Right ventricle myocardium superior (tissue), 1 donor: ENCODE measurements at regions not wholly inside any gene's neighbourhood (a gene's known extent, or its start where the extent isn't known, plus 50 kb on each side); places are given as distances from the start of the nearest gene placed in this dataset.
"Not testable (repeated sequence)": the region's sequence is repeated elsewhere in the genome, so short reads cannot be mapped to it uniquely, and the experiment has no call there.

Experiments used
- ATAC-seq: fragments of 200-7000 bp; cut with Tn5 transposase; one replicate; pipeline ENCODE4 v1.9.1; 2020; ENCODE audit warnings: mild to moderate bottlenecking; ENCODE audit not compliant: poor library complexity
- DNase-seq: peaks from one replicate; pipeline ENCODE4 v3.0.0-alpha.2; 2020
- intact Hi-C: fragments of 100-400 bp; cut with DNase I; formaldehyde crosslinking; loops from one replicate; pipeline ENCODE4 v1.11.2; 2022
- donor health status: DM: no; HTN: yes; CAD: no; lungs with severe emphysema.

DNA sequence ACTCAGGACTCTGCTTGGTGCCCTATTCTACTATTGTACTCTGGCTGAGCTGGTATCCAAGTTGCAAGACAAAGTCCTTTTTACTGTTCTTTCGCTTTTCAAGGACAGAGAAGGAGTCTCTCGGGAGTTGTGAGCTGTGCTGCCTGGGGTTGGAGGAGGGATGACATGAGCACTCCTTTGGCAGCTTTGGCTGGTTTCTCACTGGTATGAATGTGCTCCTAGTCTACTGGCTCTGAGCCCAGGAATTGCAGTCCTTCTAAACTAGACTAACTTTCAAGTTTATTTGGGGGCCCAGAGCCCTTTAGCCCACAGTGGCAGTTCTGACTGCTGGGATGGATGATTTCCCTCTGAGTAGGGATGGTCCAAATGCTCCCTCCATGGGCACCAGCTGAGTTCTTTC lies 997.1 kb downstream of the RAB28 start:
- intact Hi-C loops, result no loop called here
- peak; percentile 64 for ATAC-seq

DNA sequence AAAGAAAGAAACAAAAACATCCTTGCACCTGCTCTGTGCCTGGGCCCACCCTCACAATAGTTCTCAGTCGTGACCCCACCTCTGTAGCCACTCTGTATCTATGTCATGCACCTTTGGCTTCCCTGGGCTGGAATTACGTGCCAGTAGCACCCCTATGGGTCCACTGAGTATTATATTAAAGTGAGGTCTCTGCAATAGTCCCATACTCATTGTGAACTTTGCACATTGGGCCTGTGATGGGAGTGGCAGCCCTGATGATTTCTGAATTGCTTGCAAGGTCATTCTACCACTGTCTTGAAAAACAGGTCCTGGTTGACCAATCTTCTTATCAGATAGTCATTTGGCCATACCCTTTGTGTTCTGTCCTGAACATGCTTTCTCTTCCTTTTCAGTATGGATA lies 1012.1 kb downstream of the RAB28 start:
- DNase-seq (no peak), ATAC-seq (no peak)
- intact Hi-C loops, result no loop called here

More for the DNA sequence above, 997.1 kb downstream of the RAB28 start:
- DNase-seq, result no peak

DNA sequence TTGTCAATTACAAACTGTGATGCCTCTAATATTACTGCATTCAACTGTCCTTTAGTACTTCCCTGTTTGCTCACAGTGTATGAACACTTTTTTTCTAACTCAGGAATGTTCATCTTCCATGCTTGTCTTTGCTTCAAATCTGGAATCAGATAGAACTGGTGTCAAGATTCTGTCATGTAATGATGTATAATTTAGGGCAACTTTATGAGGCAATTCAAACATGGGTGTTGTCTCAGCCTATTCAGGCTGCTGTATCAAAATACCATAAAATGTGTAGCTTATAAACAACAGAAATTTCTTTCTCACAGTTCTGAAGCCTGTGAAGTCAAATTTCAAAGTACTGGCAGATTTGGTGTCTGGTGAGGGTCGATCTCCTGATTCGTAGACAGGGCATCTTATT lies 1012.9 kb downstream of the RAB28 start:
- ATAC-seq, result no peak
- intact Hi-C loops, result no loop called here
- no peak for DNase-seq

DNA sequence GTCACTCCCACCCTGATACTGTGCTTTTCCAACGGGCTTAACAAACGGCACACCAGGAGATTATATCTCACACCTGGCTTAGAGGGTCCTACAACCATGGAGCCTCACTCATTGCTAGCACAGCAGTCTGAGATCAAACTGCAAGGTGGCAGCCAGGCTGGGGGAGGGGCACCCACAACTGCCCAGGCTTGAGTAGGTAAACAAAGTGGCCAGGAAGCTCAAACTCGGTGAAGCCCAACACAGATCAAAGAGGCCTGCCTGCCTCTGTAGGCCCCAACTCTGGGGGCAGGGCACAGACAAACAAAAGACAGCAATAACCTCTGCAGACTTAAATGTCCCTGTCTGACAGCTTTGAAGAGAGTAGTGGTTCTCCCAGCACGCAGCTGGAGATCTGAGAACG lies 1022.6 kb downstream of the RAB28 start:
- intact Hi-C loops, DNase-seq, ATAC-seq: not testable (repeated sequence)

DNA sequence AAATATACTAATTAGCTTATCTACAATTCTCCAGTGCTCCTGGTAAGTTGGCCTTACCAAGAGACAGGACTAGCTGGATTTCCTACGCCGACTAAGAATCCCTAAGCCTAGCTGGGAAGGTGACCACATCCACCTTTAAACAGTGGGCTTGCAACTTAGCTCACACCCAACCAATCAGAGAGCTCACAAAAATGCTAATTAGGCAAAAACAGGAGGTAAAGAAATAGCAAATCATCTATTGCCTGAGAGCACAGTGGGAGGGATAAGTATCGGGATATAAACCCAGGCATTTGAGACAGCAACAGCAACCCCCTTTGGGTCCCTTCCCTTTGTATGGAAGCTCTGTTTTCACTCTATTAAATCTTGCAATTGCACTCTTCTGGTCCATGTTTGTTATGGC lies 1025.0 kb downstream of the RAB28 start:
- intact Hi-C loops, result no loop called here
- ATAC-seq (no peak), DNase-seq (no peak)

- DNase-seq (no peak), ATAC-seq (no peak)
- intact Hi-C loops, result no loop called here
Measured at GRCh38 chr4:12458621-12459020, 1025.5 kb downstream of the RAB28 start.

- DNase-seq (no peak), ATAC-seq (no peak)
- intact Hi-C loops, result no loop called here
Measured at GRCh38 chr4:12452291-12452690, 1023.6 kb upstream of the HS3ST1 start.

GRCh38 chr4:12447451-12447850 lies 1018.8 kb upstream of the HS3ST1 start:
- intact Hi-C loops, result no loop called here
- ATAC-seq (no peak), DNase-seq (no peak)

DNA sequence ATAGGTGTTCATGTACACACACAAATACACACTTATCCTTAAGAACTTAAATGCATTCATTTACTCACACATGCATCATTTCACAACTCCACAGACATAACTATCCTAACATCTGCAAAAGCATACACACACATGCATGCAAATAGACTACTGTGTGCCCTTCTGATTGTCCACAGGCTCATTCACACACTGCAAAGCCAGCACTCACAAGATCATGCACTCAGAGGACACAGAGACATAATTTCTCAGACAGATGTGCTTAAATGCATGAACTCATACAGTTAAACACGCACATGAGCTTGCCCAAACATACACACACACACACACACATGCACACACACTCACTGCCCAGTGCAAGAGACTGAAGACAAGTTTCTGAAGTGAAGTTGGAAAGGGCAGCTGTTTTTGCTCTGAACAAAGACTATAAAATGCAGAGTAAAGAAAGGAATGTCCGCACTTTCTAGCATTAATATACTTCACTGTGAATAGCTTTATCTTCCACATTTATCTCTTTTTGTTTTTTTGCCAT lies 1018.0 kb upstream of the HS3ST1 start:
- no peak for DNase-seq
- ATAC-seq, result peak; percentile 40
- intact Hi-C loops, result no loop called here

DNA sequence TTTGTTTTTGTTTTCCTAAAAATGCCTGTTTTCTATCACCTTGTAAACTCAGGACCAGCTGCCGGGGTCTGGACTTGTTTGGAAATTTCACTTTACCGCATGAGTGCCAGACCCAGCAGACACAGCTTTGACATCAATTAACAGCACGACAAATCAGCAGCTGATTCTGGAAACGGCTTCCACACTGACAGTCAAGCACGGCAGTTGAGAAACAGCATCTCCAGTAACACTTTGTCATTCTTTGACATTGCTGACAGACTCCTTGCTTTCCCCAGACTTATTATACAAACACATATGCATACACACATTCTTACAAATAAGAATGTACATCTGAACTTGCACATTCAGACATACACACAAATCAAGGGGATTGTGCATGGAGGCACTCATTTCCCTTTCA lies 1017.6 kb upstream of the HS3ST1 start:
- no peak for DNase-seq
- intact Hi-C loops, result no loop called here
- ATAC-seq, result peak; percentile 88

DNA sequence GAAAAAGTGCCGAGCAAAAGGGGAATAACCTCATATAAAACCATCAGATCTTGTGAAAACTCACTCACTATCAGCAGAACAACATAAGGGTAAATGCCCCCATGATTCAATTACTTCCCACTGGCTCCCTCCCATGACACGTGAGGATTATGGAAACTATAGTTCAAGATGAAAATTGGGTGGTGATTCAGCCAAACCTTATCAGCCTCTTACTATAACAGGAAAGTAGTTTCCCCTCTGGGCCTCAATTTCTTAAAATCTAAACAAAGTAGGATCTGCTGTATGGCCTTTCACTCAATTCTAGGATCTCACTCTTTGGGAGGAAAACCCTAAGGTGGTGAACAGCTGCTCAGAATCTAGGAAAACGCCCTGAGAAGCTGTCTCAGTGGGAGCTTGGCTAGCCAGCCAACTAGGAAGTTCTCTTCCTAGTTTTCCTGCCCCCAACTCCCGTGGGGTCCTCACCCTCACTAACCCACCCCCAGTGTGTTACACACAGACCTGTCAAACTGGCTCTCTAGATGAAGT lies 1017.1 kb upstream of the HS3ST1 start:
- ATAC-seq, result peak; percentile 24
- intact Hi-C loops, result no loop called here
- DNase-seq, result no peak

DNA sequence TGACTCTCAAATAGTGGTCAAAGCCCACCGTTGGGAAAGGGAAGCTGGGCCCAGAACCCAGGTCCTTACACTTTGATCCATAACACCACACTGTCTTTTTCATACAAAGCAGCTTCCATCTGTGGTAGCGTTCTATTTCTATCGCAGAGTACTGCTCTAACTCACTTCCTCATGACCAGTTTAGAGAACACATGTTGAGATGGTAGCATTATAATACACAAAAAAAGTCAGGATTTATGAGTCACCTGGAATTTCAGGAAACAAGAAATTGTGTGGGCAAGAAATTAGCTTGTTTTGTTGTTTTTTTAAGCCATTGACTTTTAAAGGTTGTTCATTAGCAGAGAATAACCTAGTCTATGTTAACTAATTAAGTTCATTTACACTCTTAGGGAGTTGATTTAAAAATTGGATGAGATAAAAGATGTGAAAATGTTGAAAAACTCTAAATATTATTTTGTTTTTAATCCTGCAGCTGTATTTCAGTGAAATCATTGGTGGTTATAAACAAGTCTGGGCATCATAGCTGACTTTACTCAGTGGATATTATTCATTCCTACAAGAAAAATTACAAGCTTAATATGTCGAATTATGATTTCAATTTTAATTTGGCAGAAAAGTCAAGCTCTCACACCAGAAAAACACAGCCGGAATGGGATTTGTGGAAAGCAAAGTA lies 1011.1 kb upstream of the HS3ST1 start:
- no peak for ATAC-seq
- intact Hi-C loops, result no loop called here

GRCh38 chr4:12431259-12431658 lies 1002.6 kb upstream of the HS3ST1 start:
- ATAC-seq, intact Hi-C loops, DNase-seq: not testable (repeated sequence)

More for the DNA sequence above, 1011.1 kb upstream of the HS3ST1 start:
- DNase-seq, result no peak

GRCh38 chr4:12421364-12421763 lies 992.7 kb upstream of the HS3ST1 start:
- ATAC-seq, result no peak
- intact Hi-C loops, result no loop called here
- DNase-seq, result no peak

- DNase-seq (no peak), ATAC-seq (no peak)
- intact Hi-C loops, result no loop called here
Measured at GRCh38 chr4:12416755-12417154, 988.1 kb upstream of the HS3ST1 start.

- peak; percentile 66 for ATAC-seq
- intact Hi-C loops, result no loop called here
Measured at GRCh38 chr4:12414181-12414812, 985.6 kb upstream of the HS3ST1 start.

GRCh38 chr4:12411072-12411471 lies 982.4 kb upstream of the HS3ST1 start:
- intact Hi-C loops, result no loop called here
- no peak for DNase-seq
- ATAC-seq, result no peak

More at GRCh38 chr4:12414181-12414812, 985.6 kb upstream of the HS3ST1 start:
- DNase-seq, result no peak

GRCh38 chr4:12409507-12410190 lies 981.0 kb upstream of the HS3ST1 start:
- ATAC-seq (no peak), DNase-seq (no peak)
- intact Hi-C loops, result no loop called here

DNA sequence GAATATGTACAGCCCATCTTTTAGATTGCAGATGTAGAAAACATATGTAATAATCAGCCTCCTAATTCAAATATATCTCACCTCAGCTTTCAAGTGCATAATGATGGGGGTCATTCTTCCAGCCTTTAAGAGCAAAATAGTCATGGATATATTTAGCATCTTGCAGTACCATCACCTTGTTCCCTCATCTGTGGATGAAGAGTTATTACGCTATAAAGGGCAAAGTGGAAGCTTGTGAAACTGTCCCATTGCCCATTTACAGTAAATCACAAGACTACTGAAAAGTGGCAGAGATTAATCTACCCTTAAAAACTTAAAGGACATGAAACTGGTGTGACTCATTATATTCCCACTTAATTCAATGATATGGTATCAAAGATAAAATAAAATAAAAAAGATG lies 979.7 kb upstream of the HS3ST1 start:
- ATAC-seq (no peak), DNase-seq (no peak)
- intact Hi-C loops, result no loop called here

DNA sequence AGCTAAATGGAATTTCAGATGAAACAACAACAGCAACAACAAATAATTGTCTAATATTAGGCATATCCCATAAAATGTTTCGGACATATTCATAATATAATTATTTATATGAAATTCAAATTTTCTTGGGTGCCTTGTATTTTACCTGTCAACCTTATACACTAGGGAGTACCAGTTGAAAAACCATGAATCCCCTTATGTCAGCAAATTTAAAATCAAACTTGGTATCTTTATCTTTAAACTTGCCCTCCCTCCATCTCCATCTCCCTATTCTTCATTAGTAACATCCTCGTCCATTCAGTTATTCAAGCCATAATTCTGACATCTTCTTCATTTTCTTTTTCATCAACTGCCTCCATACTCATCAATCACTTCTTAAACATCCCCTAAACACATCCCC lies 974.5 kb upstream of the HS3ST1 start:
- DNase-seq (no peak), ATAC-seq (no peak)
- intact Hi-C loops, result no loop called here
